ENCODE measurements at regions not wholly inside any gene's neighbourhood (a gene's known extent, or its start where the extent isn't known, plus 50 kb on each side); places are given as distances from the start of the nearest gene placed in this dataset.

GRCh38 chr18:73503326-73503725, 635.5 kb upstream of the NETO1 start:
- H3K4me1 ChIP-seq, result no peaks in the 10 kb centered on the region
- TF ChIP-seq, protein P1, sequence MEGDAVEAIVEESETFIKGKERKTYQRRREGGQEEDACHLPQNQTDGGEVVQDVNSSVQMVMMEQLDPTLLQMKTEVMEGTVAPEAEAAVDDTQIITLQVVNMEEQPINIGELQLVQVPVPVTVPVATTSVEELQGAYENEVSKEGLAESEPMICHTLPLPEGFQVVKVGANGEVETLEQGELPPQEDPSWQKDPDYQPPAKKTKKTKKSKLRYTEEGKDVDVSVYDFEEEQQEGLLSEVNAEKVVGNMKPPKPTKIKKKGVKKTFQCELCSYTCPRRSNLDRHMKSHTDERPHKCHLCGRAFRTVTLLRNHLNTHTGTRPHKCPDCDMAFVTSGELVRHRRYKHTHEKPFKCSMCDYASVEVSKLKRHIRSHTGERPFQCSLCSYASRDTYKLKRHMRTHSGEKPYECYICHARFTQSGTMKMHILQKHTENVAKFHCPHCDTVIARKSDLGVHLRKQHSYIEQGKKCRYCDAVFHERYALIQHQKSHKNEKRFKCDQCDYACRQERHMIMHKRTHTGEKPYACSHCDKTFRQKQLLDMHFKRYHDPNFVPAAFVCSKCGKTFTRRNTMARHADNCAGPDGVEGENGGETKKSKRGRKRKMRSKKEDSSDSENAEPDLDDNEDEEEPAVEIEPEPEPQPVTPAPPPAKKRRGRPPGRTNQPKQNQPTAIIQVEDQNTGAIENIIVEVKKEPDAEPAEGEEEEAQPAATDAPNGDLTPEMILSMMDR (IDR thresholded peaks at IDR 0.05), result no peak
- no peak for TF ChIP-seq POLR2A (IDR thresholded peaks at IDR 0.05)
- H3K27ac ChIP-seq, result no peak overlapping the region
- intact Hi-C loops (cut with DNase I), result no loop called here
- no peaks in the 10 kb centered on the region for H3K27me3 ChIP-seq
- DNase-seq, result no peak
- H3K4me3 ChIP-seq (replicated peaks in 1 of 3), result no peak overlapping the region
- WGBS, 2 donors, result 0% methylated on average over 1 of the region's 1 CpG
- no peaks in the 10 kb centered on the region for H3K36me3 ChIP-seq
- no peaks in the 10 kb centered on the region for H3K9me3 ChIP-seq

- no peaks in the 10 kb centered on the region for H3K4me1 ChIP-seq
- no peaks in the 10 kb centered on the region for H3K9me3 ChIP-seq
- intact Hi-C loops (cut with DNase I), result no loop called here
- H3K36me3 ChIP-seq, result no peaks in the 10 kb centered on the region
- DNase-seq, result no peak
- no peaks in the 10 kb centered on the region for H3K27me3 ChIP-seq
- TF ChIP-seq, protein P1 (IDR thresholded peaks at IDR 0.05), result no peak
- TF ChIP-seq POLR2A (IDR thresholded peaks at IDR 0.05), result no peak
- no peak overlapping the region for H3K27ac ChIP-seq
- 85 to 87% methylated on average over 2 of the region's 2 CpGs for WGBS, 2 donors
- H3K4me3 ChIP-seq (replicated peaks in 1 of 3), result no peak overlapping the region
Observed at GRCh38 chr18:73487966-73488365, 620.2 kb upstream of the NETO1 start.

GRCh38 chr18:73485166-73485565, 617.4 kb upstream of the NETO1 start:
- Histone ChIP-seq H3K27ac (no peak overlapping the region), H3K36me3 (no peaks in the 10 kb centered on the region), H3K4me3 (replicated peaks in 1 of 3) (no peak overlapping the region), H3K27me3 (no peaks in the 10 kb centered on the region), H3K4me1 (no peaks in the 10 kb centered on the region), H3K9me3 (no peaks in the 10 kb centered on the region)
- 64 to 69% methylated on average over 3 of the region's 3 CpGs for WGBS, 2 donors
- no peak for DNase-seq
- intact Hi-C loops (cut with DNase I), result no loop called here
- no peak for TF ChIP-seq POLR2A (IDR thresholded peaks at IDR 0.05)
- TF ChIP-seq, protein P1 (IDR thresholded peaks at IDR 0.05), result no peak

GRCh38 chr18:73482901-73483300, 615.1 kb upstream of the NETO1 start:
- no peaks in the 10 kb centered on the region for H3K36me3 ChIP-seq
- TF ChIP-seq, protein P1 (IDR thresholded peaks at IDR 0.05), result no peak
- no peak for TF ChIP-seq POLR2A (IDR thresholded peaks at IDR 0.05)
- H3K27ac ChIP-seq, result no peak overlapping the region
- H3K4me1 ChIP-seq, result no peaks in the 10 kb centered on the region
- intact Hi-C loops (cut with DNase I), result no loop called here
- 92 to 96% methylated on average over 2 of the region's 2 CpGs for WGBS, 2 donors
- no peak for DNase-seq
- no peak overlapping the region for H3K4me3 ChIP-seq (replicated peaks in 1 of 3)
- no peaks in the 10 kb centered on the region for H3K9me3 ChIP-seq
- H3K27me3 ChIP-seq, result no peaks in the 10 kb centered on the region

- H3K27ac ChIP-seq, result no peak overlapping the region
- H3K9me3 ChIP-seq, result no peaks in the 10 kb centered on the region
- no peaks in the 10 kb centered on the region for H3K4me1 ChIP-seq
- no peaks in the 10 kb centered on the region for H3K27me3 ChIP-seq
- TF ChIP-seq POLR2A (IDR thresholded peaks at IDR 0.05), result no peak
- TF ChIP-seq, protein P1 (IDR thresholded peaks at IDR 0.05), result no peak
- no peak overlapping the region for H3K4me3 ChIP-seq (replicated peaks in 1 of 3)
- intact Hi-C loops (cut with DNase I), result no loop called here
- DNase-seq, result no peak
- H3K36me3 ChIP-seq, result no peaks in the 10 kb centered on the region
- 85 to 88% methylated on average over 2 of the region's 2 CpGs for WGBS, 2 donors
Observed at GRCh38 chr18:73479477-73479876, 611.7 kb upstream of the NETO1 start.

All from thyroid gland (tissue), 4 donors.